Activated CD4-positive, alpha-beta T cell treated with anti-CD3 and anti-CD28 coated beads, Interleukin-2, amount 10 ng/mL, durations not matched to agents 24 days and 14 days (primary cell): ENCODE measurements at regions not wholly inside any gene's neighbourhood (a gene's known extent, or its start where the extent isn't known, plus 50 kb on each side); places are given as distances from the start of the nearest gene placed in this dataset.
A peak's percentile ranks its signal among the peaks of the same experiment; 100 is the strongest.

Experiments used
- DNase-seq: peaks from one replicate; pipeline ENCODE4 v3.0.0; 2022
- H3K27ac Mint-ChIP-seq: one replicate; pipeline ENCODE4 v1.8.0; 2022; ENCODE audit warnings: mild to moderate bottlenecking, mixed read lengths
- H3K27me3 Mint-ChIP-seq: one replicate; pipeline ENCODE4 v1.8.0; 2022; ENCODE audit warnings: mixed read lengths
- H3K36me3 Mint-ChIP-seq: one replicate; pipeline ENCODE4 v1.8.0; 2022; ENCODE audit warnings: low read depth, mild to moderate bottlenecking, mixed read lengths
- H3K4me1 Mint-ChIP-seq: one replicate; pipeline ENCODE4 v1.8.0; 2021; ENCODE audit warnings: mixed read lengths
- H3K4me3 Mint-ChIP-seq: one replicate; pipeline ENCODE4 v1.8.0; 2022; ENCODE audit warnings: mild to moderate bottlenecking, moderate library complexity, mixed read lengths
- H3K9me3 Mint-ChIP-seq: one replicate; pipeline ENCODE4 v1.8.0; 2021; ENCODE audit warnings: mixed read lengths
- intact Hi-C: fragments of 100-400 bp; cut with micrococcal nuclease; formaldehyde crosslinking; loops from one replicate; pipeline ENCODE4 v1.15.1; 2023

GRCh38 chr12:126784328-126784921, 1482.5 kb upstream of the TMEM132C start:
- Mint-ChIP-seq H3K27me3 (peaks cover 3% of the 10 kb centered on the region), H3K27ac (no peak overlapping the region), H3K9me3 (no peaks in the 10 kb centered on the region), H3K4me1 (no peaks in the 10 kb centered on the region), H3K4me3 (no peak overlapping the region), H3K36me3 (no peaks in the 10 kb centered on the region)
- intact Hi-C loops: no loop called here
- peak; percentile 58 for DNase-seq

GRCh38 chr12:126789963-126790362, 1477.0 kb upstream of the TMEM132C start:
- H3K4me1 Mint-ChIP-seq: no peaks in the 10 kb centered on the region
- no peaks in the 10 kb centered on the region for H3K27me3 Mint-ChIP-seq
- H3K36me3 Mint-ChIP-seq: no peaks in the 10 kb centered on the region
- intact Hi-C loops: no loop called here
- no peaks in the 10 kb centered on the region for H3K9me3 Mint-ChIP-seq
- no peak overlapping the region for H3K27ac Mint-ChIP-seq
- DNase-seq: no peak
- H3K4me3 Mint-ChIP-seq: no peak overlapping the region

- Mint-ChIP-seq H3K4me1 (no peaks in the 10 kb centered on the region), H3K27me3 (no peaks in the 10 kb centered on the region)
Measured at GRCh38 chr12:126791122-126791521, 1475.8 kb upstream of the TMEM132C start.

GRCh38 chr12:126792411-126792810, 1474.6 kb upstream of the TMEM132C start:
- no peak overlapping the region for H3K27ac Mint-ChIP-seq
- no peaks in the 10 kb centered on the region for H3K36me3 Mint-ChIP-seq
- intact Hi-C loops: no loop called here
- H3K4me3 Mint-ChIP-seq: no peak overlapping the region
- H3K9me3 Mint-ChIP-seq: no peaks in the 10 kb centered on the region
- no peaks in the 10 kb centered on the region for H3K4me1 Mint-ChIP-seq
- no peak for DNase-seq
- H3K27me3 Mint-ChIP-seq: no peaks in the 10 kb centered on the region

More at GRCh38 chr12:126791122-126791521, 1475.8 kb upstream of the TMEM132C start:
- no peaks in the 10 kb centered on the region for H3K9me3 Mint-ChIP-seq
- H3K4me3 Mint-ChIP-seq: no peak overlapping the region
- H3K36me3 Mint-ChIP-seq: no peaks in the 10 kb centered on the region
- intact Hi-C loops: no loop called here
- no peak overlapping the region for H3K27ac Mint-ChIP-seq
- no peak for DNase-seq

- Mint-ChIP-seq H3K27ac (no peak overlapping the region), H3K36me3 (no peaks in the 10 kb centered on the region), H3K9me3 (no peaks in the 10 kb centered on the region), H3K4me1 (no peaks in the 10 kb centered on the region), H3K4me3 (no peak overlapping the region), H3K27me3 (no peaks in the 10 kb centered on the region)
- intact Hi-C loops: no loop called here
- no peak for DNase-seq
Measured at GRCh38 chr12:126797525-126797924, 1469.4 kb upstream of the TMEM132C start.

- no peaks in the 10 kb centered on the region for H3K27me3 Mint-ChIP-seq
- no peaks in the 10 kb centered on the region for H3K4me1 Mint-ChIP-seq
- DNase-seq: no peak
- intact Hi-C loops: no loop called here
- no peak overlapping the region for H3K4me3 Mint-ChIP-seq
- no peaks in the 10 kb centered on the region for H3K36me3 Mint-ChIP-seq
- no peaks in the 10 kb centered on the region for H3K9me3 Mint-ChIP-seq
- no peak overlapping the region for H3K27ac Mint-ChIP-seq
Measured at GRCh38 chr12:126798449-126798848, 1468.5 kb upstream of the TMEM132C start.

- Mint-ChIP-seq H3K27ac (no peak overlapping the region), H3K27me3 (no peaks in the 10 kb centered on the region), H3K36me3 (no peaks in the 10 kb centered on the region), H3K9me3 (no peaks in the 10 kb centered on the region), H3K4me1 (no peaks in the 10 kb centered on the region), H3K4me3 (no peak overlapping the region)
- DNase-seq: no peak
- intact Hi-C loops: no loop called here
Measured at GRCh38 chr12:126807312-126807865, 1459.6 kb upstream of the TMEM132C start.

- no peak overlapping the region for H3K4me3 Mint-ChIP-seq
- no peak overlapping the region for H3K27ac Mint-ChIP-seq
- H3K9me3 Mint-ChIP-seq: no peaks in the 10 kb centered on the region
- intact Hi-C loops: no loop called here
- DNase-seq: no peak
- H3K36me3 Mint-ChIP-seq: no peaks in the 10 kb centered on the region
- no peaks in the 10 kb centered on the region for H3K4me1 Mint-ChIP-seq
- no peaks in the 10 kb centered on the region for H3K27me3 Mint-ChIP-seq
Measured at GRCh38 chr12:126811391-126811790, 1455.6 kb upstream of the TMEM132C start.

- Mint-ChIP-seq H3K4me1 (no peaks in the 10 kb centered on the region), H3K27me3 (no peaks in the 10 kb centered on the region), H3K4me3 (no peak overlapping the region), H3K27ac (no peak overlapping the region), H3K9me3 (peaks cover 6% of the 10 kb centered on the region), H3K36me3 (no peaks in the 10 kb centered on the region)
- DNase-seq: no peak
- intact Hi-C loops: no loop called here
Measured at GRCh38 chr12:126819554-126819953, 1447.4 kb upstream of the TMEM132C start.

GRCh38 chr12:126830778-126831680, 1435.9 kb upstream of the TMEM132C start:
- DNase-seq: no peak
- intact Hi-C loops: no loop called here
- peaks cover 2% of the 10 kb centered on the region for H3K27me3 Mint-ChIP-seq

GRCh38 chr12:126837697-126838096, 1429.3 kb upstream of the TMEM132C start:
- intact Hi-C loops: no loop called here
- Mint-ChIP-seq H3K4me1 (no peaks in the 10 kb centered on the region), H3K4me3 (no peak overlapping the region), H3K36me3 (no peaks in the 10 kb centered on the region), H3K9me3 (peaks cover 26% of the 10 kb centered on the region), H3K27ac (no peak overlapping the region), H3K27me3 (no peaks in the 10 kb centered on the region)
- DNase-seq: no peak

More at GRCh38 chr12:126830778-126831680, 1435.9 kb upstream of the TMEM132C start:
- H3K36me3 Mint-ChIP-seq: no peaks in the 10 kb centered on the region
- H3K4me3 Mint-ChIP-seq: no peak overlapping the region
- no peak overlapping the region for H3K27ac Mint-ChIP-seq
- H3K9me3 Mint-ChIP-seq: peaks cover 16% of the 10 kb centered on the region
- H3K4me1 Mint-ChIP-seq: no peaks in the 10 kb centered on the region

GRCh38 chr12:126843915-126844669, 1422.9 kb upstream of the TMEM132C start:
- intact Hi-C loops: no loop called here
- Mint-ChIP-seq H3K27me3 (no peaks in the 10 kb centered on the region), H3K9me3 (no peaks in the 10 kb centered on the region), H3K36me3 (no peaks in the 10 kb centered on the region), H3K4me3 (no peak overlapping the region), H3K27ac (no peak overlapping the region), H3K4me1 (no peaks in the 10 kb centered on the region)
- DNase-seq: no peak

- H3K4me3 Mint-ChIP-seq: no peak overlapping the region
- no peak for DNase-seq
Measured at GRCh38 chr12:126847005-126847629, 1419.9 kb upstream of the TMEM132C start.

More at GRCh38 chr12:126847005-126847629, 1419.9 kb upstream of the TMEM132C start:
- Mint-ChIP-seq H3K36me3 (no peaks in the 10 kb centered on the region), H3K9me3 (no peaks in the 10 kb centered on the region), H3K4me1 (no peaks in the 10 kb centered on the region), H3K27me3 (no peaks in the 10 kb centered on the region), H3K27ac (no peak overlapping the region)
- intact Hi-C loops: no loop called here
